ENCODE measurements at regions not wholly inside any gene's neighbourhood (a gene's known extent, or its start where the extent isn't known, plus 50 kb on each side); places are given as distances from the start of the nearest gene placed in this dataset.

DNA sequence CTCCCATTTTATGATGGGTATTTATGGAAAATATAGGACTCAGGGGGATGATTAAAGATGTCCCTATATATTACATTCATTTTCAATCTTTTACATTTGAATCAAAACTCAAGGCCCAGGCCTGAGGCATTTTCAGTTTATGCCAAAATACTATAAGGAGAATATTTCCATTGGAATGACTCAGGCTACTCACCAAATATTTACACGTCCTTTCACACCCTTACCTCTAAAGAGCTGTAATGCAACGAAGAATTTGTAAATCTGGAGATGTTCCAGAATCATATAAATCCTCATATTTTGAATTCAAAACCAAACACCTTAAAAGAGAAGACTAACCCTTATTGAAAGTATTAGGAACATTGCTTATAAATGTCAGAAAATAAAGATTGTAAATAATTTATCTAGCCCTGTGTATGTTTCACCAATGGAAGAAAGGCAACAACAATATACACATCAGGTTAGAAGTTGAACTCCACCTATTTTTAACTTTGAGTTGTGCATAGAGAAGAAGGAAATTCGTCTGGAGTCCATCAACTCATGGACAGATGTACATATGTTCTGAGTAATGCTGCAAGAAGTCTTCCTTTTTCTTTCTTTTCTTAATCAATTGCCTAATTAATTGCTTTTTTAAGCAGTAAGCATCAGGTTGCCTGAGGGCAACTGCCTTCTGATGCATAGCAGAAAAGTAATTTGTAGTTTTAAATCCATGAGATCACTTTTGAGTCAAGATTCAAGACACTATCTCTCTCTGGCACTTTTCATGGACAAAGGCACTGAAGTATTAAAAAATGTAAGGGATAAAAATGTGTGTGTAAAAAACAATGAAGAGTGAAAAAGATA lies 579.3 kb upstream of the RGMB start:
- DNase-seq (no peak), ATAC-seq (ENCODE audit: low read depth) (no peak)
- TF ChIP-seq MAZ (IDR thresholded peaks at IDR 0.05; ENCODE audit: borderline replicate concordance, low read depth, low read length) (no peak), CEBPB (IDR thresholded peaks at IDR 0.05; ENCODE audit: low read depth, low read length) (no peak), MAFK (IDR thresholded peaks at IDR 0.05; ENCODE audit: low read depth, low read length) (no peak), NFE2L2 (IDR thresholded peaks at IDR 0.05; ENCODE audit: low read depth, low read length) (no peak), RCOR1 (IDR thresholded peaks at IDR 0.05; ENCODE audit: insufficient replicate concordance, low read length) (no peak)
- TF ChIP-seq, protein P1, sequence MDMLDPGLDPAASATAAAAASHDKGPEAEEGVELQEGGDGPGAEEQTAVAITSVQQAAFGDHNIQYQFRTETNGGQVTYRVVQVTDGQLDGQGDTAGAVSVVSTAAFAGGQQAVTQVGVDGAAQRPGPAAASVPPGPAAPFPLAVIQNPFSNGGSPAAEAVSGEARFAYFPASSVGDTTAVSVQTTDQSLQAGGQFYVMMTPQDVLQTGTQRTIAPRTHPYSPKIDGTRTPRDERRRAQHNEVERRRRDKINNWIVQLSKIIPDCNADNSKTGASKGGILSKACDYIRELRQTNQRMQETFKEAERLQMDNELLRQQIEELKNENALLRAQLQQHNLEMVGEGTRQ (IDR thresholded peaks at IDR 0.05; ENCODE audit: low read depth, low read length): no peak
- TF ChIP-seq, protein P2, sequence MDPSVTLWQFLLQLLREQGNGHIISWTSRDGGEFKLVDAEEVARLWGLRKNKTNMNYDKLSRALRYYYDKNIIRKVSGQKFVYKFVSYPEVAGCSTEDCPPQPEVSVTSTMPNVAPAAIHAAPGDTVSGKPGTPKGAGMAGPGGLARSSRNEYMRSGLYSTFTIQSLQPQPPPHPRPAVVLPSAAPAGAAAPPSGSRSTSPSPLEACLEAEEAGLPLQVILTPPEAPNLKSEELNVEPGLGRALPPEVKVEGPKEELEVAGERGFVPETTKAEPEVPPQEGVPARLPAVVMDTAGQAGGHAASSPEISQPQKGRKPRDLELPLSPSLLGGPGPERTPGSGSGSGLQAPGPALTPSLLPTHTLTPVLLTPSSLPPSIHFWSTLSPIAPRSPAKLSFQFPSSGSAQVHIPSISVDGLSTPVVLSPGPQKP (IDR thresholded peaks at IDR 0.05; ENCODE audit: borderline replicate concordance, low read depth, low read length): no peak
- Histone ChIP-seq H4K5ac (ENCODE audit: low read depth, low read length) (no peak overlapping the region), H3K9me3 (ENCODE audit: control insufficient read depth, insufficient read depth, low read length) (no peaks in the 10 kb centered on the region), H3K4ac (ENCODE audit: low read depth, low read length) (no peak overlapping the region), H3K14ac (replicated peaks; ENCODE audit: low read depth, low read length) (no peak overlapping the region), H2BK15ac (ENCODE audit: low read depth, low read length) (no peak overlapping the region), H4K20me1 (ENCODE audit: insufficient read depth, low read length) (no peaks in the 10 kb centered on the region), H2BK20ac (ENCODE audit: low read depth, low read length) (no peak overlapping the region), H3K4me1 (ENCODE audit: control insufficient read depth, insufficient read depth, low read length) (no peaks in the 10 kb centered on the region), H3K27me3 (ENCODE audit: control insufficient read depth, insufficient read depth, low read length) (no peaks in the 10 kb centered on the region), H3K9me1 (ENCODE audit: insufficient read depth, low read length) (no peaks in the 10 kb centered on the region), H2BK120ac (ENCODE audit: low read depth, low read length) (no peak overlapping the region), H3K9ac (ENCODE audit: low read depth, low read length) (no peak overlapping the region), H3K36me3 (ENCODE audit: control insufficient read depth, insufficient read depth, low read length) (no peaks in the 10 kb centered on the region), H3K27ac (ENCODE audit: insufficient read depth, low read length) (no peak overlapping the region), H3K4me3 (ENCODE audit: insufficient read depth, low read depth, low read length) (no peak overlapping the region), H2AK9ac (replicated peaks; ENCODE audit: low read depth, low read length, poor library complexity) (no peak overlapping the region), H2BK5ac (ENCODE audit: low read depth, low read length, poor library complexity, severe bottlenecking) (no peak overlapping the region), H4K91ac (ENCODE audit: insufficient read depth, low read depth, low read length) (no peak overlapping the region), H3K79me1 (ENCODE audit: low read depth in 1 of 2, low read length in 2 of 2) (no peaks in the 10 kb centered on the region), H4K8ac (ENCODE audit: low read depth in 2 of 2, low read length in 2 of 2) (no peak overlapping the region), H3K4me2 (ENCODE audit: low read depth, low read length) (no peak overlapping the region), H3K18ac (ENCODE audit: low read depth, low read length) (0 out of 2 replicates have a peak overlapping the region, but pooled peaks have one; percentile 8), H2AK5ac (ENCODE audit: low read depth, low read length) (no peak overlapping the region), H3K23ac (ENCODE audit: low read depth, low read length) (no peak overlapping the region), H3K56ac (ENCODE audit: extremely low read depth, insufficient read depth, low read length) (no peak overlapping the region), H2AFZ (replicated peaks; ENCODE audit: low read length, poor library complexity) (no peak overlapping the region)
- ChIA-PET POLR2A (ENCODE audit: unreplicated experiment) (no interaction called here), CTCF (no interaction called here)
- no CpG with 5 or more reads among the region's 3 CpGs for WGBS, 2 experiments (ENCODE audit: extremely low coverage in 2 of 2, insufficient read length in 1 of 2)
- intact Hi-C loops (cut with micrococcal nuclease): no loop called here
- in situ Hi-C loops (cut with MboI; ENCODE audit: low sequenced_read_pairs): no loop called here
- dilution Hi-C loops (cut with HindIII; ENCODE audit: low sequenced_read_pairs, unreplicated experiment): no loop called here
- no TSS peak for BruUV-seq (replicated peaks)
